Type B pancreatic cell (in vitro differentiated cells): ENCODE measurements at regions not wholly inside any gene's neighbourhood (a gene's known extent, or its start where the extent isn't known, plus 50 kb on each side); places are given as distances from the start of the nearest gene placed in this dataset.

Experiments
- DNase-seq: peaks from one replicate; pipeline ENCODE4 v3.0.0; 2021; ENCODE audit warnings: mixed read lengths; ENCODE audit not compliant: unreplicated experiment; ENCODE audit errors: extremely low spot score
- H3K27ac Mint-ChIP-seq: 2 replicates; pipeline ENCODE4 v1.8.0; 2021; ENCODE audit warnings: mild to moderate bottlenecking, mixed read lengths
- H3K27me3 Mint-ChIP-seq: 2 replicates; pipeline ENCODE4 v1.8.0; 2021; ENCODE audit warnings: mixed read lengths
- H3K36me3 Mint-ChIP-seq: 2 replicates; pipeline ENCODE4 v1.8.0; 2021; ENCODE audit warnings: mixed read lengths
- H3K4me1 Mint-ChIP-seq: one replicate; pipeline ENCODE4 v1.8.0; 2021; ENCODE audit warnings: mixed read lengths; ENCODE audit not compliant: unreplicated experiment
- H3K4me3 Mint-ChIP-seq: 2 replicates; pipeline ENCODE4 v1.8.0; 2021; ENCODE audit warnings: mild to moderate bottlenecking, mixed read lengths
- H3K9me3 Mint-ChIP-seq: 2 replicates; pipeline ENCODE4 v1.8.0; 2021; ENCODE audit warnings: mixed read lengths
- TF ChIP-seq, protein P1 (sequence below): fragments of 200-600 bp; sonication (generic); conservative IDR thresholded peaks from 2 replicates; pipeline ENCODE4 v1.5.0; 2021; ENCODE audit warnings: antibody characterized with exemption, mild to moderate bottlenecking

DNA sequence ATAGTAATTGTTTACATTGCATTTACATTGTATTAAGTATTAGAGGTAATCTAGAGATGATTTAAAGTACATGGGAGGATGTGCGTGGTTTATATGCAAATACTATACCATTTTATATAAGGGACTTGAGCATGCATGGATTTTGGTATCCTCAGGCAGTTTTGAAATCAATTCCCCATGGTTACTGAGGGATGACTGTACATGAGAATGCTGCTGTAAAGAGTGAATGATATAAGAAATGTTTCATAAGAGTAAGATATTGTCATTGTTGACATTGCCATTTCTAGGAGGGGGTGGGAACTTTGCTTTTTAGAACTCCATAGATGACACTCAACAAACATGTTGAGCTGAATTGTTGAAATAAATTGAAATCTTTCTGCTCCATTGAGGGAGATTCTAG lies 185.0 kb downstream of the SEMA6A start:
- Mint-ChIP-seq H3K27ac (no peak overlapping the region), H3K4me3 (no peak overlapping the region), H3K4me1 (peaks cover 9% of the 10 kb centered on the region), H3K36me3 (no peaks in the 10 kb centered on the region), H3K9me3 (peaks cover 11% of the 10 kb centered on the region), H3K27me3 (no peaks in the 10 kb centered on the region)
- TF ChIP-seq, protein P1, sequence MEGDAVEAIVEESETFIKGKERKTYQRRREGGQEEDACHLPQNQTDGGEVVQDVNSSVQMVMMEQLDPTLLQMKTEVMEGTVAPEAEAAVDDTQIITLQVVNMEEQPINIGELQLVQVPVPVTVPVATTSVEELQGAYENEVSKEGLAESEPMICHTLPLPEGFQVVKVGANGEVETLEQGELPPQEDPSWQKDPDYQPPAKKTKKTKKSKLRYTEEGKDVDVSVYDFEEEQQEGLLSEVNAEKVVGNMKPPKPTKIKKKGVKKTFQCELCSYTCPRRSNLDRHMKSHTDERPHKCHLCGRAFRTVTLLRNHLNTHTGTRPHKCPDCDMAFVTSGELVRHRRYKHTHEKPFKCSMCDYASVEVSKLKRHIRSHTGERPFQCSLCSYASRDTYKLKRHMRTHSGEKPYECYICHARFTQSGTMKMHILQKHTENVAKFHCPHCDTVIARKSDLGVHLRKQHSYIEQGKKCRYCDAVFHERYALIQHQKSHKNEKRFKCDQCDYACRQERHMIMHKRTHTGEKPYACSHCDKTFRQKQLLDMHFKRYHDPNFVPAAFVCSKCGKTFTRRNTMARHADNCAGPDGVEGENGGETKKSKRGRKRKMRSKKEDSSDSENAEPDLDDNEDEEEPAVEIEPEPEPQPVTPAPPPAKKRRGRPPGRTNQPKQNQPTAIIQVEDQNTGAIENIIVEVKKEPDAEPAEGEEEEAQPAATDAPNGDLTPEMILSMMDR, result no peak
- no peak for DNase-seq

DNA sequence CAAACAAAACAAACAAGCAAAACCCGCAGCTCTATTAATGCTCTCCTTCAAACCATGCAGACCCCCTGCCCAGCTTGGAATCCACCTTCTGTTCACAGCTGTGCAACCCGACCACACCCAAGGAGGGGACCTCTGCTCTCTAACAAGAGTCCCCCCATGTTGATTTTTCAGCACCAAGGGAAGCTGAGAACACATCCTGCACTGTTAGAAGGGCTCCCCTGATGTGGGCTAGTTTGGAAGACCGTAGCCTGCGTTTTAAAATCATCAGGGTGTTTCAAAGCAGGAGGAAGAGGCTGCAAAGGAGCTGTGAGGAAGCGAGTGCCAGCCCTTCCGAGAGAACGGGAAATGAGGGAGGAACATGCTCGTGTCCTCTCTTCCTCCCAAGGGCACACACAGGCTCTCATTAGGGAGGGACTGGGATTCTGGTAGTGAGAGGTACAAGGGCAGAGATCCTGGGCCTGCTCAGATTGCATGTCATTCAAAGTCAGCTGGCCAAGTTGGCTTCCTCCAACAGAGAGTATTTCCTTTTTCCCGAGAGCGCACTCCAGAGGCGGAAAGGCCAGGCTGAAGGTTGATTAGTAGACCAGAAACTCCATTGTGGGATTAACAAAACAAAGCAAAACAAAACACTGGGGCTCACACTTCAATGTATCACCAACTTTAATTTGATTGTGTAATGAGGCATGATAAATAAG lies 185.9 kb downstream of the SEMA6A start:
- Mint-ChIP-seq H3K27ac (no peak overlapping the region), H3K4me1 (peaks cover 10% of the 10 kb centered on the region), H3K4me3 (no peak overlapping the region), H3K27me3 (no peaks in the 10 kb centered on the region), H3K9me3 (peaks cover 11% of the 10 kb centered on the region), H3K36me3 (no peaks in the 10 kb centered on the region)
- DNase-seq, result no peak
- TF ChIP-seq, protein P1, result no peak

DNA sequence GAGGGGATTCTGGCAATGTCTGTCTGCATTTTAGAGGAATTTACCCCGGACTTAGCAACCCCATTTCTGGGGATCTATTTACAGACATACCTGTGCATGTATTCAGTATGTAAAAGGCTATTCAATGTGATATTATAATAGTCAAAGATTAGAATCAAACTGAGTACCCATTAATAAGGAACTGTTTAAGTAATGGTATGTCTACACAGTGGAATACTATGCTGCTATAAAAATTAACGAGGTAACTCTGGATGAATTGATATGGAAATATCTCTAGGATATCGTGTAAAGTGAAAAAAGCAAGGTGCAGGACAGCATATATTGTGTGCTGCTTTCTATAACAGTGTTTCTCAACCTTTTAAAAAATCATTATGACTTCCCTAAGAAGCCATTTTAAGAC lies 186.9 kb downstream of the SEMA6A start:
- Mint-ChIP-seq H3K9me3 (peaks cover 11% of the 10 kb centered on the region), H3K27me3 (no peaks in the 10 kb centered on the region), H3K4me1 (peaks cover 20% of the 10 kb centered on the region), H3K36me3 (peaks cover 3% of the 10 kb centered on the region), H3K4me3 (no peak overlapping the region), H3K27ac (no peak overlapping the region)
- DNase-seq, result no peak
- TF ChIP-seq, protein P1, result no peak

DNA sequence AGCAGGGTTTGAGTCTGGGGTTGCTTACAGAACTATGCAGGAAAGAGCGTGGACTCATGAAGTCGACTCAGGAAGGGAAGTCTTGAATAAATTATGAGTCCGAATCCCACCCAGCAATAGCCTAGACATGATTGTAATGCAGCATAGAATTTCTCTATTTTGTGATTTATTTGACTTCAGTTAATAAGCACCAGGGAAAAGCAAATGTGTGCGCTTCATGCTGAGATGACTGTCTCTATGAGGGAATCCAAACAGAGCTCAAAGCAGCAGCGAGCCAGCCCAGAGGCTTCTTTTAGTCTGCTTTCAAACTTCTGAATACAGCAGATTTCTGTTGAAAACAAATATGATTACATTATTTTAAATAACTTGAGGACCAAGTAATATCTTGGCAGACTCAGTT lies 188.0 kb downstream of the SEMA6A start:
- Mint-ChIP-seq H3K9me3 (peaks cover 11% of the 10 kb centered on the region), H3K27ac (no peak overlapping the region), H3K4me3 (no peak overlapping the region), H3K36me3 (peaks cover 3% of the 10 kb centered on the region), H3K27me3 (no peaks in the 10 kb centered on the region), H3K4me1 (peaks cover 27% of the 10 kb centered on the region)
- TF ChIP-seq, protein P1, result no peak
- no peak for DNase-seq

DNA sequence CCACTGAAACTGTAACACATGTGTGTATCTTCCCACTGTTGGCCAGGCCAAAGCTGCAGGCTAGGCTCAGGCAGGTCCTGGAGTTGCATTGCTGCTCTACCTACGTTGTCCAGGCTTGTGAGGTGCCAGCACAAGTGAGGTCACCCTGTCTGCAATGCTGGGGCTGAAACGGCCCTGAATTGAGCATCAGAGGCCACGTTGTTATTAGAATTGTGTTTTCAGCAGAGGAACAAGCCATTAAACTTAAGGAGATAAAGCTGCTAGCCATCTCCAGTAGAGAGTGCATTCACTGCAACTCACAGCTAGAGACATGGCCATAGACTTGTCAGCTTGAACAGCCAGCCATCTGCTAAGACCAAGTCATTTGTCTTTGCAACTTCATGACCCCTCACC lies 191.8 kb downstream of the SEMA6A start:
- Mint-ChIP-seq H3K4me1 (peaks cover 41% of the 10 kb centered on the region), H3K9me3 (no peaks in the 10 kb centered on the region), H3K4me3 (no peak overlapping the region), H3K27me3 (no peaks in the 10 kb centered on the region), H3K27ac (no peak overlapping the region), H3K36me3 (peaks cover 3% of the 10 kb centered on the region)
- no peak for DNase-seq
- TF ChIP-seq, protein P1, result no peak
